Esophagus squamous epithelium (tissue), 4 donors: ENCODE measurements at regions not wholly inside any gene's neighbourhood (a gene's known extent, or its start where the extent isn't known, plus 50 kb on each side); places are given as distances from the start of the nearest gene placed in this dataset.

Experiments used
- POLR2A ChIP-seq, 4 donors: fragments of 450-650 bp; IDR thresholded peaks; one replicate each; pipeline ENCODE4 v1.6.1; 2017; ENCODE audit warnings: antibody characterized with exemption in 4 of 4, mild to moderate bottlenecking in 4 of 4, moderate library complexity in 3 of 4
- TF ChIP-seq, protein P1 (sequence below), 6 experiments: fragments of 450-650 bp in 4 of 6; fragments of 200-600 bp in 2 of 6; sonication (generic) in 2 of 6; IDR thresholded peaks; one replicate each; pipeline ENCODE4 v1.5.1; 2016 to 2019; ENCODE audit warnings: antibody characterized with exemption in 6 of 6, mild to moderate bottlenecking in 4 of 6, moderate library complexity in 4 of 6

- TF ChIP-seq, protein P1, sequence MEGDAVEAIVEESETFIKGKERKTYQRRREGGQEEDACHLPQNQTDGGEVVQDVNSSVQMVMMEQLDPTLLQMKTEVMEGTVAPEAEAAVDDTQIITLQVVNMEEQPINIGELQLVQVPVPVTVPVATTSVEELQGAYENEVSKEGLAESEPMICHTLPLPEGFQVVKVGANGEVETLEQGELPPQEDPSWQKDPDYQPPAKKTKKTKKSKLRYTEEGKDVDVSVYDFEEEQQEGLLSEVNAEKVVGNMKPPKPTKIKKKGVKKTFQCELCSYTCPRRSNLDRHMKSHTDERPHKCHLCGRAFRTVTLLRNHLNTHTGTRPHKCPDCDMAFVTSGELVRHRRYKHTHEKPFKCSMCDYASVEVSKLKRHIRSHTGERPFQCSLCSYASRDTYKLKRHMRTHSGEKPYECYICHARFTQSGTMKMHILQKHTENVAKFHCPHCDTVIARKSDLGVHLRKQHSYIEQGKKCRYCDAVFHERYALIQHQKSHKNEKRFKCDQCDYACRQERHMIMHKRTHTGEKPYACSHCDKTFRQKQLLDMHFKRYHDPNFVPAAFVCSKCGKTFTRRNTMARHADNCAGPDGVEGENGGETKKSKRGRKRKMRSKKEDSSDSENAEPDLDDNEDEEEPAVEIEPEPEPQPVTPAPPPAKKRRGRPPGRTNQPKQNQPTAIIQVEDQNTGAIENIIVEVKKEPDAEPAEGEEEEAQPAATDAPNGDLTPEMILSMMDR (IDR thresholded peaks at IDR 0.05): no peak
- no peak for TF ChIP-seq POLR2A (IDR thresholded peaks at IDR 0.05)
Observed at GRCh38 chr5:125043781-125044391, 297.4 kb upstream of the ZNF608 start.
